ENCODE measurements at regions not wholly inside any gene's neighbourhood (a gene's known extent, or its start where the extent isn't known, plus 50 kb on each side); places are given as distances from the start of the nearest gene placed in this dataset.
"Not testable (repeated sequence)": the region's sequence is repeated elsewhere in the genome, so short reads cannot be mapped to it uniquely, and the experiment has no call there.

GRCh38 chr1:196088541-196088940, 519.7 kb downstream of the KCNT2 start:
- DNase-seq (ENCODE audit: low spot score): no peak

- DNase-seq (ENCODE audit: low spot score): no peak
Observed at GRCh38 chr1:196078691-196079090, 529.5 kb downstream of the KCNT2 start.

GRCh38 chr1:196075621-196076020, 532.6 kb downstream of the KCNT2 start:
- DNase-seq (ENCODE audit: low spot score): no peak

- DNase-seq (ENCODE audit: low spot score): no peak
Observed at GRCh38 chr1:196074182-196074581, 534.1 kb downstream of the KCNT2 start.

GRCh38 chr1:196071447-196071846, 536.8 kb downstream of the KCNT2 start:
- no peak for DNase-seq (ENCODE audit: low spot score)

- no peak for DNase-seq (ENCODE audit: low spot score)
Observed at GRCh38 chr1:196070940-196071339, 537.3 kb downstream of the KCNT2 start.

- DNase-seq (ENCODE audit: low spot score): no peak
Observed at GRCh38 chr1:196063952-196064351, 544.3 kb downstream of the KCNT2 start.

GRCh38 chr1:196063294-196063693, 544.9 kb downstream of the KCNT2 start:
- no peak for DNase-seq (ENCODE audit: low spot score)

- no peak for DNase-seq (ENCODE audit: low spot score)
Observed at GRCh38 chr1:196060539-196060938, 547.7 kb downstream of the KCNT2 start.

- DNase-seq (ENCODE audit: low spot score): no peak
Observed at GRCh38 chr1:196059210-196059609, 549.0 kb downstream of the KCNT2 start.

- no peak for DNase-seq (ENCODE audit: low spot score)
Observed at GRCh38 chr1:196056966-196057365, 551.3 kb downstream of the KCNT2 start.

GRCh38 chr1:196049407-196049806, 558.8 kb downstream of the KCNT2 start:
- DNase-seq (ENCODE audit: low spot score): no peak

GRCh38 chr1:196043268-196043667, 565.0 kb downstream of the KCNT2 start:
- no peak for DNase-seq (ENCODE audit: low spot score)

- DNase-seq (ENCODE audit: low spot score): no peak
Observed at GRCh38 chr1:196034080-196034706, 574.0 kb downstream of the KCNT2 start.

- DNase-seq (ENCODE audit: low spot score): not testable (repeated sequence)
Observed at GRCh38 chr1:196031387-196031786, 576.9 kb downstream of the KCNT2 start.

- DNase-seq (ENCODE audit: low spot score): no peak
Observed at GRCh38 chr1:196030455-196030854, 577.8 kb downstream of the KCNT2 start.

GRCh38 chr1:196029410-196029809, 578.8 kb downstream of the KCNT2 start:
- no peak for DNase-seq (ENCODE audit: low spot score)

- DNase-seq (ENCODE audit: low spot score): no peak
Observed at GRCh38 chr1:196027127-196027526, 581.1 kb downstream of the KCNT2 start.

GRCh38 chr1:196021174-196021573, 587.1 kb downstream of the KCNT2 start:
- DNase-seq (ENCODE audit: low spot score): not testable (repeated sequence)

GRCh38 chr1:196009362-196009761, 598.9 kb downstream of the KCNT2 start:
- DNase-seq (ENCODE audit: low spot score): no peak

- DNase-seq (ENCODE audit: low spot score): no peak
Observed at GRCh38 chr1:196007763-196008162, 600.5 kb downstream of the KCNT2 start.

- no peak for DNase-seq (ENCODE audit: low spot score)
Observed at GRCh38 chr1:196005426-196005825, 602.8 kb downstream of the KCNT2 start.

- not testable (repeated sequence) for DNase-seq (ENCODE audit: low spot score)
Observed at GRCh38 chr1:196004388-196004787, 603.9 kb downstream of the KCNT2 start.

- no peak for DNase-seq (ENCODE audit: low spot score)
Observed at GRCh38 chr1:196002906-196003305, 605.3 kb downstream of the KCNT2 start.

Data from D341Med (cell line).